SK-N-SH treated with all-trans-retinoic acid at 6 μM for 48 hours (cell line): ENCODE measurements at regions not wholly inside any gene's neighbourhood (a gene's known extent, or its start where the extent isn't known, plus 50 kb on each side); places are given as distances from the start of the nearest gene placed in this dataset.

Source experiments
- CREB5 ChIP-seq: fragments of 250-450 bp; sonication (Bioruptor Pico); IDR thresholded peaks from 2 replicates; pipeline ENCODE4 v1.5.1; 2020; ENCODE audit warnings: low read depth, mild to moderate bottlenecking, moderate library complexity
- GLIS3 ChIP-seq: fragments of 250-450 bp; sonication (Bioruptor Pico); IDR thresholded peaks from 2 replicates; pipeline ENCODE4 v1.5.0; 2020; ENCODE audit warnings: mild to moderate bottlenecking, moderate library complexity
- ISL1 ChIP-seq: fragments of 250-450 bp; sonication (Bioruptor Pico); IDR thresholded peaks from 2 replicates; pipeline ENCODE4 v2.1.2; 2022; ENCODE audit warnings: mild to moderate bottlenecking, moderate library complexity
- PATZ1 ChIP-seq: fragments of 250-450 bp; sonication (Bioruptor Pico); IDR thresholded peaks from 2 replicates; pipeline ENCODE4 v1.8.0; 2020; ENCODE audit warnings: mild to moderate bottlenecking, moderate library complexity, borderline replicate concordance
- POU6F1 ChIP-seq: fragments of 250-450 bp; sonication (Bioruptor Pico); IDR thresholded peaks from 2 replicates; pipeline ENCODE4 v1.8.0; 2021; ENCODE audit warnings: low read depth, mild to moderate bottlenecking, moderate library complexity, borderline replicate concordance
- RARB ChIP-seq: fragments of 250-450 bp; sonication (Bioruptor Pico); IDR thresholded peaks from 2 replicates; pipeline ENCODE4 v1.8.0; 2021; ENCODE audit warnings: mild to moderate bottlenecking, moderate library complexity
- SNAI2 ChIP-seq: fragments of 250-450 bp; sonication (Bioruptor Pico); IDR thresholded peaks from 2 replicates; pipeline ENCODE4 v1.5.0; 2020; ENCODE audit warnings: mild to moderate bottlenecking, moderate library complexity
- TOX ChIP-seq: fragments of 250-450 bp; sonication (Bioruptor Pico); IDR thresholded peaks from 2 replicates; pipeline ENCODE4 v1.8.0; 2021; ENCODE audit warnings: mild to moderate bottlenecking, moderate library complexity, borderline replicate concordance
- TSHZ2 ChIP-seq: fragments of 250-450 bp; sonication (Bioruptor Pico); IDR thresholded peaks from 2 replicates; pipeline ENCODE4 v1.5.0; 2020; ENCODE audit warnings: mild to moderate bottlenecking, moderate library complexity
- ZC3H10 ChIP-seq: fragments of 250-450 bp; sonication (Bioruptor Pico); IDR thresholded peaks from 2 replicates; pipeline ENCODE4 v1.5.1; 2021; ENCODE audit warnings: mild to moderate bottlenecking, moderate library complexity
- ZFP3 ChIP-seq: fragments of 250-450 bp; sonication (Bioruptor Pico); IDR thresholded peaks from 2 replicates; pipeline ENCODE4 v1.5.0; 2020; ENCODE audit warnings: mild to moderate bottlenecking, moderate library complexity
- ZNF565 ChIP-seq: fragments of 450-650 bp; formaldehyde crosslinking; conservative IDR thresholded peaks from 2 replicates; pipeline ENCODE4 v1.5.0; 2020; ENCODE audit warnings: low read depth, mild to moderate bottlenecking, moderate library complexity
- ZNF8 ChIP-seq: fragments of 450-650 bp; formaldehyde crosslinking; IDR thresholded peaks from 2 replicates; pipeline ENCODE4 v1.5.0; 2020; ENCODE audit warnings: mild to moderate bottlenecking, moderate library complexity

- TF ChIP-seq CREB5: no peak
- TF ChIP-seq TOX (CRISPR knock-in tag): no peak
- no peak for TF ChIP-seq ISL1 (CRISPR knock-in tag)
- TF ChIP-seq ZFP3 (CRISPR knock-in tag): no peak
- TF ChIP-seq SNAI2 (CRISPR knock-in tag): no peak
- TF ChIP-seq GLIS3: no peak
- TF ChIP-seq RARB (CRISPR knock-in tag): no peak
- no peak for TF ChIP-seq PATZ1
- no peak for TF ChIP-seq ZC3H10 (CRISPR knock-in tag)
- no peak for TF ChIP-seq TSHZ2 (CRISPR knock-in tag)
- TF ChIP-seq POU6F1: no peak
- no peak for TF ChIP-seq ZNF565 (CRISPR knock-in tag)
- TF ChIP-seq ZNF8 (CRISPR knock-in tag): no peak
These were observed 57.2 kb upstream of the PRDM11 start for GRCh38 chr11:45089251-45089650.
